Suprapubic skin (tissue), 3 donors: ENCODE measurements at regions not wholly inside any gene's neighbourhood (a gene's known extent, or its start where the extent isn't known, plus 50 kb on each side); places are given as distances from the start of the nearest gene placed in this dataset.

Source experiments
- EP300 ChIP-seq: sonication (generic); formaldehyde crosslinking; IDR thresholded peaks from one replicate; pipeline ENCODE4 v1.6.1; 2017; ENCODE audit warnings: antibody characterized with exemption
- POLR2A ChIP-seq, 2 donors: fragments of 450-650 bp; IDR thresholded peaks; one replicate each; pipeline ENCODE4 v1.6.1; 2017; ENCODE audit warnings: antibody characterized with exemption in 2 of 2, mild to moderate bottlenecking in 2 of 2, moderate library complexity in 2 of 2
- TF ChIP-seq, protein P1 (sequence below), 2 donors: fragments of 200-600 bp in 1 of 2; fragments of 450-650 bp in 1 of 2; sonication (generic) in 1 of 2; IDR thresholded peaks; one replicate each; pipeline ENCODE4 v1.5.1; 2016 to 2019; ENCODE audit warnings: antibody characterized with exemption in 2 of 2, mild to moderate bottlenecking in 1 of 2, moderate library complexity in 1 of 2

DNA sequence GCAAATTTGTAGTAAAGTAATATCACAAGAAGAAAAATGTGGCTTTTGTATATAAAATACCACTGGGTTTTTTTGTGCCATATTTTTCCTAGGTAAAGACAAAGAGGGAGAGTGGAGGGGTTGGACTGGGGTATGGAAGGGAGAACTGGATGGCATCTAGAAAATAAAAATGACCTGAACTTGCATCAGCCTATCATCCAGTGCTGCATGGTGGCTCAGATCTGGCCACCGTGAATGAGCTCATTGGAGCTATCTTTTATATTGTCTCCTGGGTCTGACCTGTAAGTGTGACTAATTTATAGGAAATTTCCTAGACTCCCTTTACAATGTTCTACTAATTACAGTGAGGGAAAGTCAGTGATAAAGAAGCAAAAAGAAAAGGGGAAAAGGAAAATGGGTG is 369.0 kb downstream of the TMEM182 start:
- TF ChIP-seq EP300 (no peak), POLR2A (IDR thresholded peaks at IDR 0.05) (no peak)
- TF ChIP-seq, protein P1, sequence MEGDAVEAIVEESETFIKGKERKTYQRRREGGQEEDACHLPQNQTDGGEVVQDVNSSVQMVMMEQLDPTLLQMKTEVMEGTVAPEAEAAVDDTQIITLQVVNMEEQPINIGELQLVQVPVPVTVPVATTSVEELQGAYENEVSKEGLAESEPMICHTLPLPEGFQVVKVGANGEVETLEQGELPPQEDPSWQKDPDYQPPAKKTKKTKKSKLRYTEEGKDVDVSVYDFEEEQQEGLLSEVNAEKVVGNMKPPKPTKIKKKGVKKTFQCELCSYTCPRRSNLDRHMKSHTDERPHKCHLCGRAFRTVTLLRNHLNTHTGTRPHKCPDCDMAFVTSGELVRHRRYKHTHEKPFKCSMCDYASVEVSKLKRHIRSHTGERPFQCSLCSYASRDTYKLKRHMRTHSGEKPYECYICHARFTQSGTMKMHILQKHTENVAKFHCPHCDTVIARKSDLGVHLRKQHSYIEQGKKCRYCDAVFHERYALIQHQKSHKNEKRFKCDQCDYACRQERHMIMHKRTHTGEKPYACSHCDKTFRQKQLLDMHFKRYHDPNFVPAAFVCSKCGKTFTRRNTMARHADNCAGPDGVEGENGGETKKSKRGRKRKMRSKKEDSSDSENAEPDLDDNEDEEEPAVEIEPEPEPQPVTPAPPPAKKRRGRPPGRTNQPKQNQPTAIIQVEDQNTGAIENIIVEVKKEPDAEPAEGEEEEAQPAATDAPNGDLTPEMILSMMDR (IDR thresholded peaks at IDR 0.05): no peak
